ENCODE measurements at regions not wholly inside any gene's neighbourhood (a gene's known extent, or its start where the extent isn't known, plus 50 kb on each side); places are given as distances from the start of the nearest gene placed in this dataset.

- 72% methylated on average over 2 of the region's 2 CpGs for WGBS (ENCODE audit: insufficient coverage, low coverage, low lambda C conversion rate, missing lambda C conversion rate)
- intact Hi-C loops (cut with DNase I) = no loop called here
- ATAC-seq = peak in 1 of 4 donors; percentile 19
- Histone ChIP-seq H3K9me3 (no peaks in the 10 kb centered on the region), H3K4me1 (no peaks in the 10 kb centered on the region), H3K27ac (no peak overlapping the region), H3K36me3 (no peaks in the 10 kb centered on the region), H3K27me3 (no peaks in the 10 kb centered on the region), H3K4me3 (no peak overlapping the region)
- no peak for DNase-seq
- TF ChIP-seq POLR2A (IDR thresholded peaks at IDR 0.05) = no peak
- TF ChIP-seq, protein P1, sequence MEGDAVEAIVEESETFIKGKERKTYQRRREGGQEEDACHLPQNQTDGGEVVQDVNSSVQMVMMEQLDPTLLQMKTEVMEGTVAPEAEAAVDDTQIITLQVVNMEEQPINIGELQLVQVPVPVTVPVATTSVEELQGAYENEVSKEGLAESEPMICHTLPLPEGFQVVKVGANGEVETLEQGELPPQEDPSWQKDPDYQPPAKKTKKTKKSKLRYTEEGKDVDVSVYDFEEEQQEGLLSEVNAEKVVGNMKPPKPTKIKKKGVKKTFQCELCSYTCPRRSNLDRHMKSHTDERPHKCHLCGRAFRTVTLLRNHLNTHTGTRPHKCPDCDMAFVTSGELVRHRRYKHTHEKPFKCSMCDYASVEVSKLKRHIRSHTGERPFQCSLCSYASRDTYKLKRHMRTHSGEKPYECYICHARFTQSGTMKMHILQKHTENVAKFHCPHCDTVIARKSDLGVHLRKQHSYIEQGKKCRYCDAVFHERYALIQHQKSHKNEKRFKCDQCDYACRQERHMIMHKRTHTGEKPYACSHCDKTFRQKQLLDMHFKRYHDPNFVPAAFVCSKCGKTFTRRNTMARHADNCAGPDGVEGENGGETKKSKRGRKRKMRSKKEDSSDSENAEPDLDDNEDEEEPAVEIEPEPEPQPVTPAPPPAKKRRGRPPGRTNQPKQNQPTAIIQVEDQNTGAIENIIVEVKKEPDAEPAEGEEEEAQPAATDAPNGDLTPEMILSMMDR (IDR thresholded peaks at IDR 0.05) = no peak
Observed at GRCh38 chr3:124229836-124230235, 237.9 kb upstream of the ROPN1 start.

DNA sequence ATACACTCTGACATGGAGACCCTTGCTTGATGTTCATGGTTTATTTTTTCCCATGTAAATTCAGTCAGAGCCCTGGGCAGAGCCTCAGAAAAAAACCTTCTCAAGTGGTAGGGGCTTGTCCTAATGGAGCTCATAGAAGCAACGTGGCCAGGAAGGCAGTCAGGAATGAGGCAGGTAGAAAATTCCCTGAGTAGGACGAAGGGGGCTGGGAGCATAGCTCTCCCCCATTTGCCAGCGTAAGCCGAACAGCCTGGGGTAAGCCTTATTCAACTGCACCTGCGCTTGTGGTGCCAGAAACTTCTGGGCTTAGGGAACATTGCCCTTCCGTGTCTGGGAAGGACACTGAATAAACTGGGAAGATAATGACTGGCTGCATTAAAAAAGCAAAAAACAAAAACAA, 238.5 kb upstream of the ROPN1 start:
- DNase-seq = no peak
- no peaks in the 10 kb centered on the region for H3K27me3 ChIP-seq
- intact Hi-C loops (cut with DNase I) = no loop called here
- H3K36me3 ChIP-seq = no peaks in the 10 kb centered on the region
- H3K9me3 ChIP-seq = no peaks in the 10 kb centered on the region
- no peak overlapping the region for H3K27ac ChIP-seq
- no peak for TF ChIP-seq POLR2A (IDR thresholded peaks at IDR 0.05)
- TF ChIP-seq, protein P1 (IDR thresholded peaks at IDR 0.05) = no peak
- WGBS (ENCODE audit: insufficient coverage, low coverage, low lambda C conversion rate, missing lambda C conversion rate) = 14% methylated on average over 2 of the region's 6 CpGs
- H3K4me1 ChIP-seq = no peaks in the 10 kb centered on the region
- no peak overlapping the region for H3K4me3 ChIP-seq
- ATAC-seq = no peak

- WGBS (ENCODE audit: insufficient coverage, low coverage, low lambda C conversion rate, missing lambda C conversion rate) = 63% methylated on average over 4 of the region's 7 CpGs
- intact Hi-C loops (cut with DNase I) = no loop called here
- no peaks in the 10 kb centered on the region for H3K36me3 ChIP-seq
- no peak overlapping the region for H3K4me3 ChIP-seq
- DNase-seq (no peak), ATAC-seq (no peak)
- no peak for TF ChIP-seq POLR2A (IDR thresholded peaks at IDR 0.05)
- TF ChIP-seq, protein P1 (IDR thresholded peaks at IDR 0.05) = no peak
- H3K4me1 ChIP-seq = no peaks in the 10 kb centered on the region
- no peaks in the 10 kb centered on the region for H3K9me3 ChIP-seq
- H3K27me3 ChIP-seq = no peaks in the 10 kb centered on the region
- H3K27ac ChIP-seq = no peak overlapping the region
Observed at GRCh38 chr3:124230998-124231397, 239.1 kb upstream of the ROPN1 start.

GRCh38 chr3:124234852-124235252, 242.9 kb upstream of the ROPN1 start:
- Histone ChIP-seq H3K36me3 (no peaks in the 10 kb centered on the region), H3K27ac (peak overlapping the region in 1 of 3 donors; percentile 5), H3K27me3 (no peaks in the 10 kb centered on the region), H3K4me1 (no peaks in the 10 kb centered on the region), H3K4me3 (no peak overlapping the region), H3K9me3 (no peaks in the 10 kb centered on the region)
- TF ChIP-seq, protein P1 (IDR thresholded peaks at IDR 0.05) = no peak
- no peak for TF ChIP-seq POLR2A (IDR thresholded peaks at IDR 0.05)
- intact Hi-C loops (cut with DNase I) = no loop called here
- WGBS (ENCODE audit: insufficient coverage, low coverage, low lambda C conversion rate, missing lambda C conversion rate) = 72% methylated on average over 7 of the region's 7 CpGs
- peak; percentile 68 to 77 (median 72) for ATAC-seq
- DNase-seq = peak in 2 of 3 donors; percentile 54 to 76

DNA sequence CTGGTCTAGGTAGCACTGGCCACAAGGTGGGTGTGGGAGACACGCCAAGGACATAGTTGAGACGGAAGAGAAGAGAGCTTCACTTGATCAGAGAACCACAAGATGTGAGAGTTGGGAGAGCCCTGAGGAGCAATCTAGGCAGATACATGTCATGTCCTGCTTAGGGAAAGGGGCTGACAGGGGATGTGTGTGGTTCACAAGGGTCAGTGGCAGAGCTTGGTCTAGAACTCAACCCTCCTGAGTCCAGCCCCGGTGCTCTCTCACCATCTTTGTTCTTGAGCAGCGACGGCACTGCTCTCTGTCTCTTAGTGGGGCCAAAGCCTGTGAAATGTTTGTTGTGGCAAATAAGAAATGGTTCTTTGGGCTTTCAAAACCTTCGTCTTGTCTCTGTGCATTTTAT, 243.5 kb upstream of the ROPN1 start:
- DNase-seq (no peak), ATAC-seq (no peak)
- H3K36me3 ChIP-seq = no peaks in the 10 kb centered on the region
- no peaks in the 10 kb centered on the region for H3K4me1 ChIP-seq
- no peaks in the 10 kb centered on the region for H3K9me3 ChIP-seq
- H3K4me3 ChIP-seq = no peak overlapping the region
- no peaks in the 10 kb centered on the region for H3K27me3 ChIP-seq
- peak overlapping the region in 1 of 3 donors; percentile 5 for H3K27ac ChIP-seq
- intact Hi-C loops (cut with DNase I) = no loop called here
- TF ChIP-seq, protein P1 (IDR thresholded peaks at IDR 0.05) = no peak
- TF ChIP-seq POLR2A (IDR thresholded peaks at IDR 0.05) = no peak
- WGBS (ENCODE audit: insufficient coverage, low coverage, low lambda C conversion rate, missing lambda C conversion rate) = 83% methylated on average over 4 of the region's 6 CpGs

All from right lobe of liver (tissue), 6 donors.